Right lobe of liver (tissue), 6 donors: ENCODE measurements at regions not wholly inside any gene's neighbourhood (a gene's known extent, or its start where the extent isn't known, plus 50 kb on each side); places are given as distances from the start of the nearest gene placed in this dataset.
"Not testable (repeated sequence)": the region's sequence is repeated elsewhere in the genome, so short reads cannot be mapped to it uniquely, and the experiment has no call there.

Experiments used
- ATAC-seq, 4 donors: fragments of 200-7000 bp; cut with Tn5 transposase; one replicate each; pipeline ENCODE4 v1.9.1; 2020; ENCODE audit warnings: mild to moderate bottlenecking in 4 of 4, moderate library complexity in 4 of 4
- DNase-seq, 3 donors: peaks; one replicate each; pipeline ENCODE4 v3.0.0-alpha.2; 2020
- H3K27ac ChIP-seq, 3 donors: fragments of 200-600 bp; one replicate each; pipeline ENCODE4 v1.8.0; 2022
- H3K27me3 ChIP-seq, 2 donors: fragments of 200-600 bp; one replicate each; pipeline ENCODE4 v1.8.0; 2022
- H3K36me3 ChIP-seq, 4 donors: fragments of 200-600 bp; sonication (generic) in 1 of 4; one replicate each; pipeline versions ENCODE4 v1.5.1 to v1.8.0; 2017 to 2022; ENCODE audit warnings: control low read depth in 1 of 4
- H3K4me1 ChIP-seq, 4 donors: fragments of 200-600 bp; sonication (generic) in 1 of 4; one replicate each; pipeline versions ENCODE4 v1.5.1 to v1.8.0; 2017 to 2022; ENCODE audit warnings: control low read depth in 1 of 4
- H3K4me3 ChIP-seq, 3 donors: fragments of 200-600 bp; one replicate each; pipeline ENCODE4 v1.8.0; 2022
- H3K9me3 ChIP-seq, 4 donors: fragments of 200-600 bp; sonication (generic) in 1 of 4; one replicate each; pipeline versions ENCODE4 v1.5.1 to v1.8.0; 2017 to 2022; ENCODE audit warnings: control low read depth in 1 of 4
- CTCF ChIP-seq, 4 donors: fragments of 200-600 bp in 3 of 4; fragments of 450-650 bp in 1 of 4; IDR thresholded peaks; one replicate each; pipeline versions ENCODE4 v1.5.1 to v1.8.0; 2016 to 2022; ENCODE audit warnings: antibody characterized with exemption in 4 of 4, mild to moderate bottlenecking in 2 of 4
- POLR2A ChIP-seq: fragments of 450-650 bp; IDR thresholded peaks from one replicate; pipeline ENCODE4 v1.6.1; 2017; ENCODE audit warnings: antibody characterized with exemption, mild to moderate bottlenecking
- WGBS: methylation state at CpG from one replicate; pipeline ENCODE4 v1.1.6; 2018; ENCODE audit warnings: low coverage, low lambda C conversion rate; ENCODE audit not compliant: insufficient coverage; ENCODE audit errors: missing lambda C conversion rate; 5-methylcytosine and 5-hydroxymethylcytosine counted together
- intact Hi-C, 2 donors: fragments of 100-400 bp; cut with DNase I; formaldehyde crosslinking; loops; one replicate each; pipeline versions ENCODE4 v1.11.2 to v1.14.1; 2022
- donor health status: DM: no; HTN: yes; CAD: no.
- donor health status: DM: no; HTN: no; CAD: no.
- donor health status: DM: no; HTN: no; CAD: no.
- donor health status: DM: no; HTN: yes; CAD: no.
- donor health status: DM: no; HTN: yes; CAD: no.

GRCh38 chr14:51593397-51593796, 58.3 kb upstream of the FRMD6 start:
- Histone ChIP-seq H3K27ac (no peak overlapping the region), H3K9me3 (no peaks in the 10 kb centered on the region), H3K4me1 (no peaks in the 10 kb centered on the region), H3K36me3 (no peaks in the 10 kb centered on the region), H3K27me3 (no peaks in the 10 kb centered on the region), H3K4me3 (no peak overlapping the region)
- intact Hi-C loops: no loop called here
- DNase-seq (no peak), ATAC-seq (peak in 1 of 4 donors; percentile 49)
- WGBS: 42% methylated on average over 5 of the region's 5 CpGs
- TF ChIP-seq CTCF (IDR thresholded peaks at IDR 0.05) (no peak), POLR2A (no peak)

GRCh38 chr14:51595881-51596455, 55.7 kb upstream of the FRMD6 start:
- ATAC-seq (no peak), DNase-seq (no peak)
- no peak for TF ChIP-seq CTCF (IDR thresholded peaks at IDR 0.05)
- no peak for TF ChIP-seq POLR2A
- Histone ChIP-seq H3K27me3 (no peaks in the 10 kb centered on the region), H3K4me1 (no peaks in the 10 kb centered on the region), H3K4me3 (no peak overlapping the region), H3K9me3 (no peaks in the 10 kb centered on the region), H3K36me3 (no peaks in the 10 kb centered on the region), H3K27ac (no peak overlapping the region)
- intact Hi-C loops: no loop called here
- 72% methylated on average over 3 of the region's 3 CpGs for WGBS

- DNase-seq (no peak), ATAC-seq (no peak)
- Histone ChIP-seq H3K36me3 (no peaks in the 10 kb centered on the region), H3K27ac (no peak overlapping the region), H3K27me3 (no peaks in the 10 kb centered on the region), H3K4me3 (no peak overlapping the region), H3K9me3 (no peaks in the 10 kb centered on the region), H3K4me1 (no peaks in the 10 kb centered on the region)
- 78% methylated on average over 1 of the region's 6 CpGs for WGBS
- no peak for TF ChIP-seq CTCF (IDR thresholded peaks at IDR 0.05)
- TF ChIP-seq POLR2A: no peak
- intact Hi-C loops: no loop called here
Observed at GRCh38 chr14:51596488-51597117, 55.1 kb upstream of the FRMD6 start.

GRCh38 chr14:51597261-51598001, 54.3 kb upstream of the FRMD6 start:
- H3K36me3 ChIP-seq: no peaks in the 10 kb centered on the region
- intact Hi-C loops: no loop called here
- no peaks in the 10 kb centered on the region for H3K27me3 ChIP-seq

GRCh38 chr14:51598924-51599600, 52.6 kb upstream of the FRMD6 start:
- ATAC-seq, H3K4me1 ChIP-seq, H3K9me3 ChIP-seq, DNase-seq, H3K4me3 ChIP-seq, H3K27ac ChIP-seq, H3K27me3 ChIP-seq, H3K36me3 ChIP-seq, intact Hi-C loops: not testable (repeated sequence)
- WGBS: 56% methylated on average over 1 of the region's 1 CpG

More at GRCh38 chr14:51597261-51598001, 54.3 kb upstream of the FRMD6 start:
- Histone ChIP-seq H3K4me1 (no peaks in the 10 kb centered on the region), H3K27ac (no peak overlapping the region), H3K4me3 (no peak overlapping the region), H3K9me3 (no peaks in the 10 kb centered on the region)
- TF ChIP-seq CTCF (IDR thresholded peaks at IDR 0.05) (no peak), POLR2A (no peak)
- DNase-seq (no peak), ATAC-seq (no peak)
- 85% methylated on average over 6 of the region's 7 CpGs for WGBS
